GM12892 (cell line): ENCODE measurements at regions not wholly inside any gene's neighbourhood (a gene's known extent, or its start where the extent isn't known, plus 50 kb on each side); places are given as distances from the start of the nearest gene placed in this dataset.

Experiments
- DNase-seq: peaks from one replicate; pipeline ENCODE4 v3.0.0; 2011; ENCODE audit not compliant: insufficient read length
- FAIRE-seq: peaks from 2 replicates; lab custom pipeline; 2011; peaks lifted over from hg19 to GRCh38; lab: Jason Lieb, UNC
- POLR2A ChIP-seq: IDR thresholded peaks from 2 replicates; pipeline ENCODE4 v1.6.1; 2011; ENCODE audit warnings: low read depth, low read length, control low read depth
- POLR2AphosphoS5 ChIP-seq: IDR thresholded peaks from 2 replicates; pipeline ENCODE4 v1.6.1; 2011; ENCODE audit warnings: low read depth, low read length, control low read depth
- TAF1 ChIP-seq: IDR thresholded peaks from 2 replicates; pipeline ENCODE4 v1.6.1; 2011; ENCODE audit warnings: low read depth, mild to moderate bottlenecking, control low read depth, low read length, borderline replicate concordance

DNA sequence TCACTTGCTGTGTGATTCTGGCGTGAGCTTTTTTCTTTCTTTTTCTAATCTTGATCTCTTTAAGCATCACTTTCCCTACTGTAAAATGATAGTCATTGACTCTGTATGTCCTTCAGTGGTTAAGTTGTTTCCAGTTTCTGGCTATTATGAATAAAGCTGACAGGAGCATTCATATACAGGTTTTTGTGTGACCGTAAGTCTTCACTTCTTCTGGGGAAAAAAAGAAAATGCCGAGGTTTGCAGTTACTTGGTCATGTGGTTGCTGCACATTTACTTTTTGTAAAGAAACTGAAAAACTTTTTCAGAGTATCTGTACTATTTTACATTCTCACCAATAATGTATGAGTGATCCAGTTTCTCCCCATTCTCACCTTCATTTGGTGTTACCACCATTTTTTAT is 247.4 kb upstream of the RBMS3 start:
- no peak for TF ChIP-seq TAF1
- DNase-seq (no peak), FAIRE-seq (no peak)

DNA sequence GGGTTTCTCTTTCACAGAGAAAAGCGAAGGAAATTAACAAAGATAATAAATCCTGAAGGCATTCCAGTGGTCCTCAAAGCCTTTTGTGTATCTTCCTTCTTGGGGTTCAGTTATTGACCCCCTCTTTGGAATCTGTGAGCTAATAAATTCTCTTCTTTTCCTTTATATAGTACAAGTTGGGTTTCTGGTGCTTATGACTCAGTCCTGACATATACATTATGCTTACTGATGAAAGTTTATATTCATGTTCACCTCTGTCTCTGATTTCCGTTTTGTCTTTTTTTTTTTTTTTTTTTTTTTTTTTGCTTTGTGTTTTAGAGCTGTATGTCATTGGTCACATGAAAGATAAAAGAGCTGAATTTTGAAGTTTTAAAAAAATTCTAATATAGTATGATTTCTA is 230.7 kb upstream of the RBMS3 start:
- no peak for DNase-seq
- TF ChIP-seq POLR2A (no peak), POLR2AphosphoS5 (no peak), TAF1 (no peak)
- FAIRE-seq, result no peak

DNA sequence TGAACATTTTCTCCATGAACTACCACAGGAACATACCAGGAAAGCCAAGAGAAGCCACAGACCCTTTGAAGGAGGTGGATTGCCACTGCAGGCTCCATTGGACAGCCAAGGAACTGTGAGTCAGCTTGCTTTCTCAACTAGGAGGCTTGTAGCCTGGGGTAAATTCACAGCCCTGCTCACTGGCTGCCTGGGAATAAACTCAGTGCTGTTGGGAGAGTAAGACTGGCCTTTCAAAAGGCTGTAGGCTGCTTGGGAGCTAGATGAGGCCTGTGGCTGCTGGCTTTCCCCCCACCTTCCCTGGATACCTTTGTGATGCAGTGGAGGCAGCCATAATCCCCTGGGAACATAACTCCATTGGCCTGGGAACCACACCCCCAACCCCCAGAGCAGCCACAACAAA is 223.5 kb upstream of the RBMS3 start:
- no peak for DNase-seq
- no peak for TF ChIP-seq POLR2AphosphoS5
- TF ChIP-seq TAF1, result no peak
- TF ChIP-seq POLR2A, result no peak
- FAIRE-seq, result no peak

DNA sequence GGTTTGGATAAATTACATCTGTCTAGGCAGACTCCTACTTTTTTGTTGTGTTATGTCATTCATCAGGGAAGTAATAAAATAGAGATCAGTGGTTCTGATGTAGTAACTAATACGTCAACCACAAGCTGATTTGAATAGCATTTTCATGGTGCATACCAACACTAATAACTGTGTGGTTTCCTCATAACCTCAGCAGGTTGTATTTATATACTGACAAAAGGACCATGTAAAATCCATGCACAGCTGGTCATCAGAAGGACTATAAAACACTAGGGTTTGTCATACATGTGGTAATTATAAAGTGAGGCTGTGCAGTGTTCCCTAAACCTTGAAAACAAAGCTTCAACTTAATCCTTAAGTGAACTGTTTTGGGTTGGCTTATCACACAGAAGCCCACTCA is 216.8 kb upstream of the RBMS3 start:
- TF ChIP-seq POLR2AphosphoS5 (no peak), TAF1 (no peak), POLR2A (no peak)
- no peak for FAIRE-seq
- no peak for DNase-seq

DNA sequence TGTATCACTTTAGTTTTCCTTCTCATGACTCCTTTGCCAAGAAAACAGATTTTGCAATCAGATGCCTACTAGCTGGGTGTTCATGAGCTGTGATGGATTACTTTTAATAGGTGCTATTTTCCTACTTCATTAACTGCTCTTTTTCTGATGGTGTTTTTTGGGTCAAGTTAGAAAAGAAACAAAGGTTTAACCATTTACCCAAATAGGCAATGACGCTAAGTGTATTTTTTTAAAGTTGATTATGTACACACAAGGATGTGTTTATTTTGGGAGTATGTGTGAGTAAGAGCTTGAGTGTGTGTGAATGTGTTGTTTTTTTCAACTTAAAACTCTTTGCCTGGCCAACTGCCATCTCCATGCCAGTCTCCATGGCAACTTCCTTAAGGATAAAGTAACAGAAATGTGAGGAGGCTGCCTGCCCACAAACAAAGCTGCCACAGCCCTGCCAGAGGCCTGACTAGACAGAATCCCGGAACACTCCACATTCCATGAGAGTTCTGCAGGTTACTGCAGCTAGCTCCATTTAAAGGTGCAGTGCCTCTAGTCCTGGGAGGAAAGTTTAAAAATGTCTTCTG is 215.6 kb upstream of the RBMS3 start:
- FAIRE-seq, result no peak

DNA sequence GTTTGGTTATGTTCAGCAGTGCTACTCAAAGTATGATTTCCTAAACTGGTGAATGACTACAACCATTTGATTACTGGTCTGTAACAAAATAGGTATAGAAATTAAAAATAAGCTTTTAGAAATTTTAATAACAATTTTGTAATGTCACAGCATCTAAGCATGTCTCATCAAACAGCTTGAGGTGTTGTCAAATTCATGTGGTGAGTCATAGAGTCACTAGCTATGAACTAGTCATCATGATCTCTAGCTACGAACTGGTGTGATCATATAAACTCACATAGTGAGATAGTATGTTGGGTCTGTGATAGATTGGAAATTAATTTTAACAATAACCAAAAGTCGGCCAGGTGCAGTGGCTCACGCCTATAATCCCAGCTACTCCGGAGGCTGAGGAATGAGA is 213.9 kb upstream of the RBMS3 start:
- no peak for FAIRE-seq
- no peak for DNase-seq
- TF ChIP-seq POLR2A, result no peak
- no peak for TF ChIP-seq TAF1
- TF ChIP-seq POLR2AphosphoS5, result no peak

More for the DNA sequence above, 215.6 kb upstream of the RBMS3 start:
- DNase-seq, result no peak
- TF ChIP-seq POLR2A, result no peak
- no peak for TF ChIP-seq TAF1
- TF ChIP-seq POLR2AphosphoS5, result no peak

DNA sequence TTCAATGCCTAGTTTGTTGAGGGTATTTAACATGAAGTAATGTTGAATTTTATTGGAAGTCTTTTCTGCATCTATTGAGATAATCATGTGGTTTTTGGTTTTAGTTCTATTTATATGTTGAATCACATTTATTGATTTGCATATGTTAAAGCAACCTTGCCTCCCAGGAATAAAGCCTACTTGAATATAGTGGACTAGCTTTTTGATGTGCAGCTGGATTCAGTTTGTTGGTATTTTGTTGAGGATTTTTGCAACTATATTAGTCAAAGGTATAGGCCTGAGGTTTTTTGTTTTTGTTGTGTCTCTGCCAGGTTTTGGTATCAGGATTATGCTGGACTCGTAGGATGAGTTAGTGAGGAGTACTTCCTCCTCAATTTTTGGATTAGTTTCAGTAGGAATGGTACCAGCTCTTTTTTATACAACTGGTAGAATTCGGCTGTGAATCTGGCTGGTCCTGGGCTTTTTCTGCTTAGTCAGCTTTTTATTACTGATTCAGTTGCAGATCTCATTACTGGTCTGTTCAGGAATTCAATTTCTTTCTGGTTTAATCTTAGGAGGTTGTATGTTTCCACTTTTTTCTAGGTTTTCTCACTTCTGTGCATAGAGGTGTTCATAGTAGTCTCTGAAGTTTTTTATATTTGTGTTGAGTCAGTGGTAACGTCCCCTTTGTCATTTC is 209.8 kb upstream of the RBMS3 start:
- TF ChIP-seq TAF1, result no peak
- no peak for TF ChIP-seq POLR2AphosphoS5
- no peak for TF ChIP-seq POLR2A
- no peak for FAIRE-seq

DNA sequence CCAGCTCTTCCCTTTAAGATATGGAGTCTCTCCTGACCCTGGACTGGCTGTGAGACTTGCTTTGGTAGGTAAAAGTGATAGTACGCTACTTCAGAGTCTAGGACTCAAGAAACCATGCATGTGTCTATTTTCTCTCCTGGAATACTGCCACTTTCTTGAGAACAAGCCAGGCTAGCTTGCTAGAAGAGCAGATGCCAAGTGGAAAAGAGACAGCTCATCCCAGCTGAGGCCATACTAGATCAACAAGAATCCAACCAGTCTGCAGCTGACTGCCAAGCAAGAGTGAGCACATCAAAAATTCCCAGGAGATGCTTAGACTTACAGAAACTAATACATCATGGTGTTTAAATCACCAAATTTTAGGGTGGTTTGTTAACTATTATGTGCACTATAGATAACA is 208.3 kb upstream of the RBMS3 start:
- FAIRE-seq, result no peak
- DNase-seq, result no peak
- no peak for TF ChIP-seq POLR2AphosphoS5
- no peak for TF ChIP-seq TAF1
- no peak for TF ChIP-seq POLR2A

More for the DNA sequence above, 209.8 kb upstream of the RBMS3 start:
- no peak for DNase-seq

DNA sequence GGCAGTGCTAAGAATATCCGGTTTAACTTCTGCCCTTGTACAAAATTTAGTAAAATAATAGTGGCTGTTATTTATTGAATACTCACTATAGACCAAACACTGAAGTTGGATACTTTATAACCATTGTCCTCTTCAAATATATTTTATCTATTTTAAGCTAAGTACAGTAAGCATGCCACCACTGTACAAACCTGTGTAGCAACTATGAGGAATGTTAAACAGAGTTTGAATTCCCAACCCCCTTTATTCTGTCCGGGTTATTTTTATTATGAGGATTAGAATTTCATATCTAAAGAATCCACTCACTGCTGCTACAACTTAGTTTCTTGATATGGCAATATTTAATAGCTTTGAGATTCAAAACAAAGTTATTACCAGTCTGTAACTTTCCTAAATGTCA is 203.5 kb upstream of the RBMS3 start:
- FAIRE-seq (no peak), DNase-seq (no peak)
- TF ChIP-seq POLR2A (no peak), POLR2AphosphoS5 (no peak), TAF1 (no peak)

DNA sequence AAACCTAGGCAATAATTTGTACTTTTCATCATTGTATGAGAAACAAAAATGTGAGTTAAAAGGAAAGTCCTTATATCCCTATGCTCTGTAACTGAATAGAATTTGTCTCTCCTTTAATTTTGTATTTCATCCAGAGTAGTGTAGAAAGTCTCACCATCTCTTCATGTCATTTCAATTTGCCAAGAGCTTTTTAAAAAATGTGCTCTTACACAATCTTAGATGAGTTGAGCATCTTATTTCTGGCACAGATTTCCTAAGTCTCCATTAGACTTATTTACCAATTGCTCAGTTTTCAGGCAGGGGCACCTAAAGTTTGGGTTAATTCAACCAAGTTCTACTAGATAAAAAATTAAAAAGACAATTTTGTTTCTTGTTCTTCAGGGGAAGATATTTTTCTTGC is 201.5 kb upstream of the RBMS3 start:
- TF ChIP-seq TAF1 (no peak), POLR2A (no peak), POLR2AphosphoS5 (no peak)
- DNase-seq, result no peak
- FAIRE-seq, result no peak

DNA sequence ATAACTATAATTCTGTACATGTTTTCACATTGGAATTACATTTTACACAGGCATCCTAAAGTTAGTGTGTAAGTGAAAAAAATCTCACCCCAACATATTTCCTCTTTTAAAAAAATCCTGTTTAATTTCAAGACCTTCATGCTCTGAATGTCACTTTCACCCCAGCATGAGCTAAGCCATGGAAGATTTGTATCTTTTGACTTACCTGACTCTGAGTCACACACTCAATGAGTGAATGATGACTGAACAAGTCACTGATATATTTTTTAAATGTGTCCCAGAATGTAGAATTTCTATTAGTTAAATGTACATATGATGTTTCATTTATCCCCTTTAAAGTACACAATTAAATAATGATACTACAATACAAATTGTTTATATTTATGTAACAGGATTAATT is 199.9 kb upstream of the RBMS3 start:
- no peak for FAIRE-seq
- DNase-seq, result no peak
- TF ChIP-seq POLR2A, result no peak
- TF ChIP-seq TAF1, result no peak
- TF ChIP-seq POLR2AphosphoS5, result no peak

DNA sequence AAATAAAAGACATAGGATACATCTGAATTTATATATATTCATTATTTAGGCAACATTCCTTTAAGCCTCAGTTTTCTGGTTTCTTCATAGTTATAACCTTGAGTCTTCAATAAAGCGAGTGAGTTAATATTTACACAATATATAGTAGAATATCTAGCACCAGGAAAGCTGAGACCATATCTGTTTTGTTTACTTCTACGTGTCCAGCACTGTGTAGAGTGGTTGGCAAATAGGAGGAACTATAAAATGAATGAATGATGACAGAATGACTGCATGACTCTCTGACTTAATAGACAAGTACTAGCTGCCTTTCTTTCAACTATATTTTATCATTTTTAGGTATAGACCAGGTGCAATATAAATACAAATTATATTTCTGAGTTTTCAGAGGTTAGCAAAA is 197.8 kb upstream of the RBMS3 start:
- FAIRE-seq (no peak), DNase-seq (no peak)
- TF ChIP-seq POLR2AphosphoS5 (no peak), POLR2A (no peak), TAF1 (no peak)

DNA sequence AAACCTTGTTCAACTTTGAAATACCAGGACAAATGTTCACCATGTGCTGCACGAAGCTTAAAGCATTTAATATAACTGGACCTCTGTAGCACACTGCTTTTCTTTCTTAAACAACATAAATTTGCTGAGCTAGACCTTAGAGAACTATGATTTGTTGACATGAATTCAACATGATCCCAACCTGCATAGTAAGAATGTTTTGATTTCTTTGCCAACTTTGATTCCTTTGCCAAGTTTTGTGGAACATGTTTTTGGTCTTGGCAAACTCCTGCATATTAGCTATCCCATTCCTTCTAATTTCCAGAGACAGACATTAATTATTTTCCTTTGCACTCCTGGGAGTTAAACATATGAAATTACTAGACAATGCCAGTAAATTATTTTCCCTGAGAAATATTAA is 197.2 kb upstream of the RBMS3 start:
- FAIRE-seq, result no peak
- TF ChIP-seq TAF1 (no peak), POLR2AphosphoS5 (no peak)

More for the DNA sequence above, 197.2 kb upstream of the RBMS3 start:
- no peak for DNase-seq
